M059J (cell line): ENCODE measurements at regions not wholly inside any gene's neighbourhood (a gene's known extent, or its start where the extent isn't known, plus 50 kb on each side); places are given as distances from the start of the nearest gene placed in this dataset.

Experiments used
- DNase-seq: peaks from one replicate; pipeline ENCODE4 v3.0.0-alpha.2; 2012; ENCODE audit warnings: low read depth

DNA sequence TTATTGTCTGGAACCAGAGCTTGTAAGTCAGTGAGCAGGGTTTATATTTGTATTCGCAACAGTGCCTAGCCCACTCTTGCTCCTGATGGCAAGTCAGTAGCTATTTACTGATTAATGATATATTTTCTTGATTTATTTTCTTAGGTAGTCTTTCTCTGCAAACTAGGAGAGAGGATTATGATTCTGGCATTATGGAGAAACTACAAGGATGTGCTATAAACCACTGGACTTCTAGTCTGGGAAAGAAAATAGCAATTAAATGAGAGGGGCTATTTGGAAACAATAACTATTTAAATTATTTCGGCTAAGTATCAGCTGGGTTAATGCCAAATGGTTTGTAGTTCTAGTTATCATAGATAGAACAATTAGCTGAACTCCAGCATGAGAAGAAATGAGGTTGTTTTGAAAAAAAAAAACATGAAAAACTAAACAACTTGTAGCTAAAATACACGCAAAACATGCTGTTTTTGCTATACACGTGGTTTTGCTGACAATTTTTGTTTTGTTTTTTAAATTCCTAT, 304.9 kb upstream of the TCF21 start:
- DNase-seq, result no peak

DNA sequence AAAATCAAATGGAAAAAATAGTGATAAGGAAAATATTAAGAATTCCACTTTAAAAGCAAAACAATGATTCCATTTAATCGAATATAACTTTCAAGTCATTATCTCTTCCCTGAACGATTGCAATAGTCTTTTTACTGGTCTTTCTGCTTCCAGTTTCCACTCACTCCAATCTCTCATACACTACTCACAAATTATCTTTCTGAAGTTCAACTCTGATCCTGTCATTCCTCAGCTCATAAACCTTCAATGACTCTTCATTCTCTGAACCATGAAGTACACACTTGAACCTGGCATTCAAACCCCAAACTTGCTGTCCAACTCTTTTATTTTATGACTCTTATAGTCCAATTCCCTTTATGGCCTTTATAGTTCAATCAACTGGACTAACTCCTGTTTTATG, 304.1 kb upstream of the TCF21 start:
- DNase-seq, result no peak

DNA sequence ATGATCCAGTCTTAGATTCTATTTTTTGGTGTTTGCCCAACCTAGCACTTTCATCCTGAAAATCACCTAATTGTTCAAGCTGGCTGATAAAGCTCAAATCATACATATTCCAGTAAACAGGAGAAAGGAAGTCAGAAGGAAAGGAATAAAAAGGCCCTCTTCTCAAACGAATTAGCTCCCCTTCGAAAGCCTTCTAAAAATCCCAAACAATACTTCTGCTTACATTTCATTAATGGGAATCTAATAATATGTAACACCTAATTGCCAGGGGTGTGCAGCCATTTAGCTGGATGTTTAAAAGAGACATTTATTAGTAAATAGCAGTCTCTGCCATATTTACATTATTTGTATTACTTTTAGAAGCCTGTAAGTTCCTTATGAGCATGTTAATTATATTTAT, 302.9 kb upstream of the TCF21 start:
- DNase-seq, result no peak

GRCh38 chr6:133587546-133588160, 301.3 kb upstream of the TCF21 start:
- peak; percentile 22 for DNase-seq

GRCh38 chr6:133590196-133590595, 298.7 kb upstream of the TCF21 start:
- no peak for DNase-seq

GRCh38 chr6:133590814-133591213, 298.1 kb upstream of the TCF21 start:
- DNase-seq, result peak; percentile 9

DNA sequence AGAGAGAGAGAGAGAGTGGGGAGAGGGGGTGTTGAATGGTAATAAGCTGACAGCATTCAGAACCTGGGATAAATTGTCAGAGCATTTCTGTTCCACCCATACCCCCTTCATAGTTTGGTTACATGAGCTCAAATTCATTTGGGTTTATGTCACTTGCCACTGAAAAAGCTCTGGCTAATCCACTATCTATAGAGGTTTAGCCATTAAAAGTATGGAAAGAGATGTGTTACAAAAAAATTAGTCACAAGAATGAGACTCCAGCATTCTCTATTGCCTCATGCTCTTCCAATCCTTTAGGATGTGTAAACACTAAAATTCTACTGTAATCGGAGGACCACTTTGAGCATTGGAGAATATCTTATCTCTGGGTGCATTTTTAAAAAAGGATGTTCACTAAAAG, 297.6 kb upstream of the TCF21 start:
- DNase-seq, result no peak

GRCh38 chr6:133594652-133595110, 294.2 kb upstream of the TCF21 start:
- peak; percentile 43 for DNase-seq

DNA sequence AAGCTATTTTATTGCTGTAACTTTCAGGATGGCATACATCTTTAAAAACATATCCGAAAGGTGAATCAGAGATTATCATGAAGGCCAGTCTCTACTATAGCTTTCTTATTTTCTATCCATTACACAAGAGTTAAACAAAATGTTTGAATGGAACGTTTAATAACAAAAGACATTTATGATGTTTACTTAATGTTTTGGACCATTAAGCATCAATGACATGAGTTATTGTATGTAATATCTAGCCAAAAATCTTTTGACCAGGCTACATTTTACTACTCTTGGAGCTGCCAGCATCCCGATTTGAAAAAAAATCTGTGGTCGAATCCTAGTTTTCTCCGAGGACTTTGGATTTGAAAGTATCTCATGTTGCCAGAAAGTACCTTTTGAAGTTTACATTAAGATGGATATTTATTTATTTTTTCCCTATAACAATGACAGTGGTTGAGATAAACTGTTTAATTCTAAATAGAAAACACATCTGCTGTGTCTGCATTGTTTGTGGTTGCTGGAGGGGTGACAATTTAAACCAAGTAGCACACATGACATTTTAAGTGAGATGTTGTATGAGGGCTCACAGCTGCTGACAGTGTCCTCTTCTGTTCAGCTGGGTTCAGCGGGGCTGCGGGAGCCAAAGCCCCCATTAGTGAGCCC, 293.7 kb upstream of the TCF21 start:
- peak; percentile 54 for DNase-seq

DNA sequence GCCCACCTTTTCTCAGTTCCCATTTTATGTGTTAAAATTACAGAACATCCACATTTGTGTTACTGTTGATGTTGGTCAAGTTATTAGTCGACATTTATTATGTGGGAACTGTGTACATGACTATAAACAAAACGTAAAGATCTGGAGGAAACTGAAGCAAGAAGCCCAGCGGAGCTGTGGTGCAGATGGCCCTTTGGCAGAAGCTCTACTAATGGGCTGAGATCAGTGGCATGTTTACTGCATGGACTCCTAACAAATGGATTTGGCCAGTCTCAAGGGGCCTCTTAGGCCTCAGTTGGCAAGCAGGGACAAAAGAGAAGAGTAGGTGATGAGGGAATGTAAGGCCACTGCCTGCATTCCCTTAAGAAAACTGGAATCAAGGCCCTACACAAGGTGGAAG, 282.1 kb upstream of the TCF21 start:
- no peak for DNase-seq

DNA sequence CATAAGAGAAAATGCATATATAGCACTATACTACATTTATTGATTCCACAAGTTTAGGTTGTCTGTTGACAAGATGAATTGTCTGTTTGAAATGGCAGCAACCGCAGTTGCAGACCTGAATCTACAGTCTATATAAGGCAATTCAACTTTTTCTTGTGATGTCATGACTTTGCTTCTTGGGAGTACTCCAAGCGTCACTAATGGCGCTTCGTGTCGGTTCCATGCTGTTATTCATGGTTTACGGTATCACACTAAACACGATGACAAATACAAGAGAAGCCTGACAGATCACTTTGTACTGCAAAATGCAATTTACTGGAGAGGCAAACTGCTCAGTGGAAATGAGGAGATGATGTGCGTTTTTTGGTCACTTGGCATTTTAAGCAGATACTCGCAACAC, 280.3 kb upstream of the TCF21 start:
- DNase-seq, result no peak

DNA sequence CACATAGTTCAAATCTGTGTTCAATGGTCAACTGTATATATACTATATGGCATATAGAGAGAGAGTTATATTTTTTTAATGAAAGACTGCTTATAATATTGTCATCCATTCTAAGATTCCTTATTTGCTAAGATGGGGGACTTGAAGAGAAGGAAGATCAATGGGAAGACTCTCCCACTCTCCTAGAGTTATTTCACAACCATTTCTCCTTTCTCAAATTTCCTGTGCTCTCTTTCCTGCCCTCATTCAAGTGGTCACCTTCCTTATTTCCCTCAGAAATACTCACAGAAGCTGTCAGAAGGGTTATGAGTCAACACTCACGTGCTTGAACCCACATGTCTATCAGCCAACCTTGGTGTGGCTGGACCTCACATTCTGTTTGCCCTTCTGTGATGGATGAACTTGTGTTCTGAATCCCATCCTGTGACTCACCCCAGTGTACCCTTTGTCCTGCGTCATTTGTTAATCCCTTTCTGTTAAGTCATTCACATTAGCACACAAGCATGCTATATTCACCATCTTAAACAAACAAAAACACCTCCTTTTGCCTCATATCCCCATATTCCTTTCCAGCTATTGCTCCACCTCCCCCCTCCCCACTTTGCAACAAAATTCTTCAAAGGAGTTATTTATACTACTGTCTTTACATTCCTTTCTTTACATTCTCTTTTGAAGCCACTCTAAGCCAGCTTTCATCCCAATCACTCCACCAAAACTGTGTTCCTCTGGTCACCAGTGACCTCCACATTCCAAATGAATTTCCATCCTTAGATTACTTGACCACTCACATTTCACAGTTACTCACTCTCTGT, 279.3 kb upstream of the TCF21 start:
- peak; percentile 100 for DNase-seq

DNA sequence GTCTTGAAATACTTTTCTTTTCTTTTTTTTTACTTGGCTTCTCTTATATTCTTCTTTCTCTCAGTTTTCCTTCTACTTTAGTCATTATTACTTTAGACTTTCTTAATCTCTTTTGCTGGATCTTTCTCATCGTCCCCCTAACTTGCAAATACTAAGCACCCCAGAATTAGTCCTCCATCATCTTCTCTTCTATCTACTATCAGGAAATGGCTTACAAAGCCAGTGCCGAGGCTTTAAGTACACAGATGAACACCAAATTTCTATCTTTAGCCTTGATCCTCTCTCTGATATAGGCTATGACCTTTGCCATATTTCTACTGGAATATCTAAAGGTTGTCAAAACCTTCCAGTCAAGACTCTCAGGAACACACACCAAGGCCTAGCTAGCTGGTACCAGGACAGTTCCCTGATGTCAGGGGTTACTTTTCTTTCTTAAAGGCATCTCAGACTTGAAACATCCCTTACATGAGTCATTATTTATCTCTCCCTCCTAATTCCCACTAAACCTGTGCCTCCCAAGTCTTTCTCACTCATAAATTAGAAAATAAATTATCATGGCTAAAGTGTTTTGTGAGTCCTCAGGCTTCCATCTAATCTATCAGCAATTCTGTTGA, 278.6 kb upstream of the TCF21 start:
- peak; percentile 75 for DNase-seq

- peak; percentile 41 for DNase-seq
Measured at GRCh38 chr6:133610971-133611370, 277.9 kb upstream of the TCF21 start.

GRCh38 chr6:133612459-133612858, 276.5 kb upstream of the TCF21 start:
- no peak for DNase-seq

- DNase-seq, result peak; percentile 76
Measured at GRCh38 chr6:133613211-133613610, 275.7 kb upstream of the TCF21 start.

GRCh38 chr6:133621751-133622150, 267.2 kb upstream of the TCF21 start:
- DNase-seq, result no peak

- DNase-seq, result peak; percentile 41
Measured at GRCh38 chr6:133623065-133623464, 265.8 kb upstream of the TCF21 start.

GRCh38 chr6:133623621-133624020, 265.3 kb upstream of the TCF21 start:
- no peak for DNase-seq

DNA sequence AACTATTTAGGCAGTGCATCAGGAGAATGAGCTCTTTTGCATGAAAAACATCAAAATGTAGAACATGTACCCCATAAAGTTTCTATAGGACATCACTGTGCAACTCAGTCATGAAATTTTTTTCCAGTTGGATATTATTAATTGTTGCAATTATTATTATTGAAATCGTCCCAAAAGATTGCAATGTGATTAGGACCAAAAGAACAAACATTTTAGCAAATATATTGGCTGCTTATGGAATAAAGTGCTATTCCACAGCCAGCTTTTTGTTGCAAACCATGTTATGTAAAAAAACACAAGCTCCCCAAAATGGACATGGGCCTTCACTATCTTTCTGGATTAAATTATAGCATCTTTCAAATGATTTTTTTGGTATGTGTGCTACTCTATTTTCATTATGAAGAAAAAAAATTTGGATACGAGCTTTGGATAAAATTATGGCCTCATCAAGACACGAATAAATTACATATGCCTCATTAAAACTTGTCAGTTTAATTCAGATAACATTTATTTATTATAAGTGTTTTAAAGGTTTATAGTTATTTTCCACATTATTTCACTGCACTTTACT, 262.7 kb upstream of the TCF21 start:
- DNase-seq, result no peak

DNA sequence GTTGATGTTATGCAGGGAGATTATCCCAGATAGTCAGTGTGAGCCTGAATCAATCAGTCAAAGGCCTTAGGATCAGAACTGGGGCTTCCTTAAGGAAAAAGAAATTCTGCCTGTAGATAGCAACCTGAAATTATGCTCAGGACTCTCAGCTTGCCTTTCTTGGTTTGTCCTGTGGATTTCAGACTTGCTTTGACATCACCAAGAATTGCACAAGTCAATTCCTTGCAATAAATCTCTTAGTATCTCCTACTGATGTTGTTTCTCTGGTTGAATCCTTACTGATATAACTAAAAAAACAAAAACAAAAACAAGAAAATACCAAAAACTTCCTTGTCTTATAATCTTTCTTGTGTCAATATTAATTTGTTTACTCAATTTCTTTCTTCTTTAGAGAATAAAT, 258.9 kb upstream of the TCF21 start:
- no peak for DNase-seq

GRCh38 chr6:133630651-133631050, 258.3 kb upstream of the TCF21 start:
- DNase-seq, result peak; percentile 67
